ENCODE measurements at regions not wholly inside any gene's neighbourhood (a gene's known extent, or its start where the extent isn't known, plus 50 kb on each side); places are given as distances from the start of the nearest gene placed in this dataset.

DNA sequence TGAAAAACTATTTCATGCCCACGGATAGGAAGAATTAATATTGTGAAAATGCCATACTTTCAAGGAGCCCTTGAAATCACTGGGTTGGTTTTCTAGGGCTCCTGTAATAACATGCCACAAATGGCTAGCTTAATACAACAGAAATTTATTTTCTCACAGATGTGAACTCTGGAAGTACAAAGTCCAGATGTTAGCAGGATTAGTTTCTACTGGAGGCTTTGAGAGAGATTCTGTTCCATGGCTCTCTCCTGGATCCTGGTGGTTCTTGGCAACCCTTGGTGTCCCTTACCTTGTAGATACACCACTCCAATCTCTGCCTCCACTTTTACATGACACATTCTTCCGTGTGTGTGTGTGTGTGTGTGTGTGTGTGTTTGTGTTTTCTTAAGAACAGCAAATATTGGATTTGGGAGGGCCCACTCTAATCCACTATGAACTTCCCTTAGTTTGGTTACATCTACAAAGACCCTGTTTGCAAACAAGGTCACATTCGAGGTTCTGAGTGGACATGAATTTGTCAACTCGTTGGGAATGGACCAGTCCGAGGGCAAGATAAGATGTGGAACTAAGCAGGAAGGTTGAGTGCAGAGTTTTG lies 381.1 kb downstream of the IPO8 start:
- Histone ChIP-seq H3K4me3 (ENCODE audit: low read depth in 1 of 3, low read length in 3 of 3) (no peak overlapping the region), H3K9ac (ENCODE audit: low read depth in 1 of 2, low read length in 2 of 2) (no peak overlapping the region), H3K27me3 (ENCODE audit: control insufficient read depth in 4 of 4, insufficient read depth in 4 of 4, low read length in 3 of 4) (no peaks in the 10 kb centered on the region), H3K36me3 (ENCODE audit: control insufficient read depth in 4 of 4, insufficient read depth in 3 of 4, low read depth in 1 of 4, low read length in 3 of 4) (no peaks in the 10 kb centered on the region), H3K9me3 (ENCODE audit: control insufficient read depth in 4 of 4, low read length in 3 of 4) (peaks cover 0 to 1% (median 0%) of the 10 kb centered on the region in 4 donors), H3K27ac (ENCODE audit: low read depth in 1 of 2, low read length in 2 of 2) (no peak overlapping the region), H3K4me1 (ENCODE audit: control insufficient read depth in 4 of 4, insufficient read depth in 4 of 4, low read length in 3 of 4) (peaks cover 0 to 7% (median 1%) of the 10 kb centered on the region in 4 donors)
- no peak for DNase-seq (ENCODE audit: low spot score)
- TF ChIP-seq HNF4A (conservative IDR thresholded peaks at IDR 0.05): peak; percentile 47 to 77
- TF ChIP-seq RXRA (IDR thresholded peaks at IDR 0.05): no peak
- peak; percentile 41 for TF ChIP-seq HNF4G (IDR thresholded peaks at IDR 0.05)
- TF ChIP-seq RAD21 (IDR thresholded peaks at IDR 0.05): peak in 1 of 2 donors; percentile 10
- no peak for TF ChIP-seq ZBTB33 (IDR thresholded peaks at IDR 0.05)
- no peak for TF ChIP-seq GABPA (IDR thresholded peaks at IDR 0.05 in 1 of 2, conservative IDR thresholded peaks at IDR 0.05 in 1 of 2)
- 43% methylated on average over 5 of the region's 5 CpGs for whole genome bisulfite sequencing

GRCh38 chr12:30308010-30308717 lies 387.5 kb downstream of the IPO8 start:
- 78% methylated on average over 4 of the region's 4 CpGs for WGBS
- Histone ChIP-seq H3K4me3 (ENCODE audit: low read depth in 1 of 3, low read length in 3 of 3) (no peak overlapping the region), H3K4me1 (ENCODE audit: control insufficient read depth in 4 of 4, insufficient read depth in 4 of 4, low read length in 3 of 4) (no peaks in the 10 kb centered on the region), H3K9ac (ENCODE audit: low read depth in 1 of 2, low read length in 2 of 2) (no peak overlapping the region), H3K27ac (ENCODE audit: low read depth in 1 of 2, low read length in 2 of 2) (no peak overlapping the region), H3K36me3 (ENCODE audit: control insufficient read depth in 4 of 4, insufficient read depth in 3 of 4, low read depth in 1 of 4, low read length in 3 of 4) (no peaks in the 10 kb centered on the region), H3K27me3 (ENCODE audit: control insufficient read depth in 4 of 4, insufficient read depth in 4 of 4, low read length in 3 of 4) (no peaks in the 10 kb centered on the region), H3K9me3 (ENCODE audit: control insufficient read depth in 4 of 4, low read length in 3 of 4) (peaks cover 0 to 1% (median 0%) of the 10 kb centered on the region in 4 donors)
- TF ChIP-seq HNF4G (IDR thresholded peaks at IDR 0.05) (no peak), ZBTB33 (IDR thresholded peaks at IDR 0.05) (no peak), REST (IDR thresholded peaks at IDR 0.05) (no peak), FOXA1 (IDR thresholded peaks at IDR 0.05) (no peak), FOXA2 (IDR thresholded peaks at IDR 0.05) (no peak), EGR1 (IDR thresholded peaks at IDR 0.05; ENCODE audit: low read depth in 2 of 2) (no peak), GABPA (IDR thresholded peaks at IDR 0.05 in 1 of 2, conservative IDR thresholded peaks at IDR 0.05 in 1 of 2) (no peak), TAF1 (conservative IDR thresholded peaks at IDR 0.05) (no peak), JUND (IDR thresholded peaks at IDR 0.05) (no peak), YY1 (IDR thresholded peaks at IDR 0.05) (no peak), NR2F2 (IDR thresholded peaks at IDR 0.05) (no peak)
- no peak for DNase-seq (ENCODE audit: low spot score)
